CD4-positive, alpha-beta T cell treated with Interferon alpha-2 for 1 hour (primary cell): ENCODE measurements at regions not wholly inside any gene's neighbourhood (a gene's known extent, or its start where the extent isn't known, plus 50 kb on each side); places are given as distances from the start of the nearest gene placed in this dataset.

ENCODE experiments used
- DNase-seq, 2 donors: peaks; one replicate each; pipeline ENCODE4 v3.0.0-alpha.2; 2020 to 2022

- DNase-seq = no peak
Measured at GRCh38 chr1:81470275-81470674, 330.5 kb upstream of the ADGRL2 start.

DNA sequence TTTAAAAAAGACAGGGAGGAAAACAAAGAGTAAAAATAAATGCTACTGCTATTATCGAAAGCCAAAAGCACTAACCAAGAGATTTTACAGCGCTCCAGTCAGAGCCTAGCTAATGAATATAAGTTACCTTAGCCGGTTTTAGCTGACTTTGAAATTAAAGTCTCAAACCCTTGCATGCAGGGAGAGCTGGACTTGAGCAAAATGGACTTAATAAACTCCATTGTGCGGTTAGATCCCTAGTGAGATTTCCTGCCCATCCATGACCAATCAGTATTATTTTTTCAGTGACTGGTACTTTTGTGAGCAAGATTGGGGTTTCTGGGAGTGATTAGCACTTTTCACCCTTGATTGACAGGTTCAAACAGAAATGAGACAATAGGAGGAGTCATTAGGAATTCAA lies 333.4 kb upstream of the ADGRL2 start:
- no peak for DNase-seq

GRCh38 chr1:81466961-81467360 lies 333.8 kb upstream of the ADGRL2 start:
- DNase-seq = no peak

DNA sequence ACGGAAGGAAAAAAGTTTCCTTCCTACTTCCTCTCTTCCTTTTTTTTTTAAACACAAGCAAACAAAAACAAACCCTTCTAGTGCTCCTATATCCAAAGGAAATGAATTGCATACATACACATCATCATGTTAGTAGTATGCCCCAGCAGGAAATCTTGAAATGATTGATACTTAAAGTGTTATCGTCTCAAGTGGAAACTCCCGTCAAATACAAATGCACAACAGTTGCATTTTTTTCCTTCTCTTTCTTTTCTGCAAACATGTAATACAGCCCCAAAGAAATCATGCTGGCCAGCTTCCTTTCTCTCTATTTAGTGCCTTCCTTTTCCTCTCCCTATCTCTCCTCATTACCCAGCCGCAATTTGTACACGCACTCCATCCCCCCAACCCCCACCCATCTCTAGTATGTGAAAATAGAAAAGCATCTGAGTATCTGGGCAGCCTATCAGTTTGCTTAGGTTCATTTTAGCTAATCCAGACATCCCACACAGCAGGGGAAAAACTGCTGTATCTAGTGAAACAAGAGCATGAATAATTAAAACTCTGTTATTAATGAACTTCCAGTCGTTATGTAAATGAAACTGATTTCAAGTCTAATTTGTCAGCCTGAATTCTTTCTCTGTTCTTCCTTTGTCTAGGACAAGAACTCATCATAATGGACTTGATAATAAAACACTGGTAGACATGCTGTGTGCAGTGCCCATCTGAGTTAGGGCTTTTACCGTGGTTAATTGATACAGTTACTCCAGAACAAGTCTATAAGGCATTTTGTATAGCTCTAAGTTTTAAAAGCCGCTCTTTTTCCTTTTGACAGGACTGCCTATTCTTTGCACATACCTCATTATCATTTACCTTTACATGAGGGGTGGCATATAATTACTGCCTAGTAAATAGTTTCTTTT lies 336.5 kb upstream of the ADGRL2 start:
- DNase-seq = no peak

DNA sequence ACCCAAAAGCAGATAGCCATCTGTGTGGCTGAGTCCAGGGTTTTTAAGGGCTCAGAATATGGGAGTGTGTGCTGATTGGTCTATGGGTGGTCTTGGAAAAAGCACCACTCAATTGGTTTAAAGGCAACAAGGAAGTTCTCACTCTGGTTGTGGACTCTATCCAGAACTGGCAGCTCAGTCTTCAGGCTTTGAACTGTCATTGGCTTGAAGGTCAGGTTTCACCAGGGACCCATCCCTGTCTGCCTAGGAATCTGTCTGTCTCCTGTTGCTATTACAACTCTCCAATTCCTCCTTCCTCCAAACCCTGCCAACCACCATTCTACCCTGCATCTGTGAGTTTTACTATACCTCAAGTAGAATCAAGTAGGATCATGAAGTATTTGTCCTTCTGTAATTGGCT lies 341.7 kb upstream of the ADGRL2 start:
- DNase-seq = no peak

- DNase-seq = no peak
Measured at GRCh38 chr1:81458186-81458585, 342.5 kb upstream of the ADGRL2 start.

- no peak for DNase-seq
Measured at GRCh38 chr1:81455481-81455880, 345.3 kb upstream of the ADGRL2 start.

- no peak for DNase-seq
Measured at GRCh38 chr1:81453971-81454370, 346.8 kb upstream of the ADGRL2 start.

DNA sequence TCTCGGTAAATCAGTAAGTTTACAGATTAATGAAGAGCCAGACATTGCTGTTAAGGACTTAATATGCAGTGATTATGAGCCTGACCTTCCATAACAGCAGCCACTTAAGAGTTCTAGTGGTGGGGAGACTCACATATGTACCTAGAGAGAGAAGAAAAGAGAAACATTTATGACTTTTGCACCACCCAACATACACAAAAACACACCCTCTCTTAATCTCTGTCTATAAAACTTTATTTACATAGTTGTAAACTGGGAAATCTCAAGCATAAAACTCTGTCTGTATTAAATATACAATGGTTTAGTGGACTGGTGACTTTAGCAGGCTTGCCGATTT lies 347.4 kb upstream of the ADGRL2 start:
- no peak for DNase-seq

DNA sequence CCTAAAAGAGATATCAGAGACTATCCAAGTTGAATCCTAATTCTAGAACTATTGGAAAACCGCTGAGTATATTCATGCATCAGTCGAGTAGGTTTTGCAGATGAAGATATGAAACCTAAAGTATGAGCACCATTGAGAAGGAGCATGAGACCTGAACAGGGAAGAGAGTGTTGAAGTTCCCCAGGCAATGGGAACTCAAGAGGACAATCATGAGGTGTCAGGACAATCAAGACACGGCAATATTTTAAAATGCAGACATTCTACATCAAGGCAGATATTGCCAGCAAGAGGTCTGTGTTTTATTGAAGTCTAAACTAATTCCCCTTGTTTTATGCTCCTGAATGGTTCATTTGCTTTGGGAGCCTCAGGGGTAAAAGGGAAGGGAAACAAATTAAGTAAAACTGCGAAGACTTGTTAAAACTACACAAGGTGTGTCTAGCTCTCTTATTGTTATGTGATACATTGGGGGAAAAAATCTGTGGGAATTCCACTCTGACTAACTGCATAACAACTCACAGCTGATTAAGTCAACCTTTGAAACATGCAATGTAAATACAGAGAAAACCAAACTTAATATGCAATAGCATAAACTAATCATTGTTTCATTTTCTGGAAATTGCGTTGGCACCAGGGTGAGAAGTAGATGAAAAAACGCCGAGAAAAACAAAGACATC lies 347.9 kb upstream of the ADGRL2 start:
- DNase-seq = no peak

DNA sequence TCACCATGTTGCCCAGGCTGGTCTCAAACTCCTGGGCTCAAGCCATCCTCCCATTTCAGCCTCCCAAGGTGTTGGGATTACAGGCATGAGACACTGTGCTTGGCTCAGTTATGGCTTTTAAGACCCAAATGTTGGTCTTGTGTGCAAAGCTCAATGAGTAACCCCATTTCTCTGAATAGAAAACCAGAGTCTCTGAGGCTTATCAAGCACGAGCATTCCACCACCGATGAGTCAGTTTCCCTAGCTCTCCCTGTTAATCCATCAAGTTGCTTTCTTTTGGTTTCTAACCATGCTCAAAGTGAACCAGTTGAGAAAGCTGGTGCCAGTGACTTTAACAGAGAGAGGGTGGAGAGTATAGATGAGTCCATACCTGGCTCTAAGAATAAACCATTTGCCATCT lies 350.9 kb upstream of the ADGRL2 start:
- no peak for DNase-seq

DNA sequence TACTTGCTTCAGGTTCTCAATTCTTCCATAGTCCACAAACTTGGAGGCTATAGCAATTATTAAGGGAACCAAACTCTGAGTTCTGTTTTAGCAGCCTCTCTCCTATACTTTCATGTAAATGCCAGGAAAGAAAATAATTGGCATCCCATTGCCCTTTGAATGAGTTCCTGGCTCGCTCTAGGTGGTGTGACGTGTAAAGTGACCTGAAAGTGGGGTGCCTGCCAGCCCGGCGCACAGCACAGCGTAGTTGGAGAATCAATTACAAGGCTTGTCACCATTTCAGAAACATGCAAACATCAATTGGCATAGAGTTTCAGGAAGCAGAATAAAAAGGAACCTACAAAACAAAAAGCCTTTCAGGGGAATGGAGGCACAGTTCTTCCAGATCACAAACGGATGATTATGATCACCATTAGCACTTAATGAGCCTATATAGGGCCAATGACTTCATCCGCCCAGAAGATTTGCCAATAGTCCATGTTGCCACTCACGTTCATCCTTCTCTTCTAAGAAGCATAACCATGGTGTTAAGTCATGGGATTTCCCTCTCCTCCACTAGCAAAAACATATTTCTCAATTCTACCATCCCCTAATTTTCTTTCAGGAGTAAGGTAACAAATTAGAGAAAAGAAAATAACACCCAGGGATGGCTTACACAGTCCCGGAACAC lies 354.6 kb upstream of the ADGRL2 start:
- no peak for DNase-seq

DNA sequence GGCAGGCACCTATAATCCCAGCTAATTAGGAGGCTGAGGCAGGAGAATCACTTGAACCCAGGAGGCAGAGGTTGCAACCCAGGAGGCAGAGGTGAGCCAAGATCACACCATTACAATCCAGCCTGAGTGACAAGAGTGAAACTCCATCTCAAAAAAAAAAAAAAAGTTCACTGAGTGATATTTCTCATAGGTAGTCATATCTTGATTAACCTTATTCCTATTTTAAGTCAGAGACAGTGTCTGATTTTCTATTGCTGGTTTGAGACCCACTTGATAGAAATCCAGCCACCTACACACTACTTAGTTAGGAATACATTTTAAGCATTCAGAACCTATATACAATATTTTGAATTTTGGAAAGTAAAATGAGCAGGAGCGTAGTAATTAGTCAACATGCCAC lies 357.4 kb upstream of the ADGRL2 start:
- no peak for DNase-seq

DNA sequence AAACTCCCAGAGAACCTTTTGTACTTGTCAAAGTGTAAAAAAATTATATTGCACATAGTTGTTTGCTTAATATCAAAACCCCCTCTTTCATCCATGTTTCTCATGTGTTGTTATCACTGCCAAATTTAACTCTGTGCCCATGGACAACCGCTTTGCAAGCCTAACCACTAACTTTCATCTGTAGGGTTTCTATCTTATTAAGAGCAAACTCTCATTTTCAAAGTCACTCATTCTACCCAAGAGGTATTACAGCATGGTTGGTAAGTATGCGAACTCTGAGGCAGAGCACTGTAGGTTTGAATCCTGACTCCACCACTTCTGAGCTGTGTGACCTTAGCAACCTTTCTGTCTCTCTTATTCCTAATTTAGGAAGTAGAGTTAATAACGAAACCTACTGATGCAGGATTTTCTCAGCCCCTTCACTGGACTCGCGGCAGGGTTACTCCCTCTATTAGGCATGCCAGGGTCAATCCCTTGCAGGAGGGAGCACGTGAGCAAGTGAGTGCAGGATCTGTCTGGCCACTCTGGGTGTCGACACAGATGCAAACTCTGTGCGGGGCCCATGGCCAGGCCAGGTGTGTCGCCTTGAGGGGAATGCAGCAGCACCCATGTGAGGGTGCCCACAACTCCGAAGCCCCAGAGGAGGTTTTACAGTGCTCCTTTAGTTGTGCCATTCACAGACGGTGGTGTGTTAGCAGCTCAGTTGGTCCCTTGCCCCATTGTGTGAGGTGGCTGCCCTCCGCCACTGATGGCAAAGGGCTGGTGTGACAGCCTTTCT lies 361.5 kb upstream of the ADGRL2 start:
- no peak for DNase-seq

- DNase-seq = no peak
Measured at GRCh38 chr1:81437649-81438048, 363.1 kb upstream of the ADGRL2 start.

GRCh38 chr1:81437213-81437612 lies 363.5 kb upstream of the ADGRL2 start:
- DNase-seq = no peak

DNA sequence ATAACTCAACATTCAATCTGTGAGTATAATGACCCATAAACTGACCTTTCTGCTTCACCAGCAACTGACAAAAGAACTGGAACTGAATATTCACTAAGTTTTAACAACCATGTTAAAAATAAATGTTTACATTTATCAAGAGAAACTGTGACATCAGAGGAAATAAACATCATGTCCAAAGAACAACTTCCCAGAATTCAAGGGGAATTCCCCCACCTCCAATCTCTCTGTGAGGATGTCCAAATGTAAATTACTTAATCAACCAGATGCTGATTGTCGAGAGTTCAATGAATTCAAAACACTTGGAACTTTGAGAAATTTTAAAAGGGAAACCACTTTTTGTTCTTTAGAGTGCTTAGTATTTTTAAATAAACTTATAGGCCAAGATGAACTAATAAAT lies 365.6 kb upstream of the ADGRL2 start:
- DNase-seq = no peak

DNA sequence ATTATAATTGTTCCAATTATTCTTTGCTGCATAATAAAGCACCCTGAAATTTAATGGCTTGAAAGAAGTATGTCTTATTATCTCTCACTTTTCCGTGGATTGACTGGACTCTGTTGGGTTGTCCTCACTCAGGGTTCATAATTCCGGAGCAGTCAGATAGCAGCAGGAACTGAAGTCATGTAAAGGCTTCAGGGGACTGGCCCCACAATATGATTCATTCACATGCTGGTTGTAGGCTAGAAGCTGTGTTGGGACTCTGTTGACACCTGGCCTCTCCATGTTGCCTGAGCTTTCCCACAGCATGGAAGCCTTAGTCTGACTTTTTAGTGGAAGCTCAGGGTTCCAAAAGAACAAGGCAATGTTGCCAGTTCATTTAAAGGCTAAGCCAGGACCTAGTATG lies 367.1 kb upstream of the ADGRL2 start:
- DNase-seq = no peak

- DNase-seq = no peak
Measured at GRCh38 chr1:81432654-81433109, 368.1 kb upstream of the ADGRL2 start.

DNA sequence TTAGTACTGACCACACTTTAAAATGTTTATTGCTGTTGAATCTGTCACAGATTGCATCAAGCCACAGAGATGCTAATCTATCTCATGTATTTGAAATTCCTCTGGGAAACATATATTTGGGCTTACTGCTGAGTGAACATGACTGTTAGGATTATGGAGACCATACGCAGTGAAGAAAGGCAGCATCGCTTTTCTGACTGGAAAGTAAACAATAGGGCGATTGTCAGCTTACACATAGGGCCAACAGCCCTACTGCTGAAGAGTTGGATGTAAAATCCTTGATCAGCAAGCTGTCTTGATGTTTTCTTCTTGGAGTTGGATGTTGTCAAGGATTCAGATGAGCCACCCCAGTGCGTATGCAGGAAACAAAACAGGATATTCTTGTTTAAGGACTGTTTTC lies 368.7 kb upstream of the ADGRL2 start:
- no peak for DNase-seq

GRCh38 chr1:81431624-81432000 lies 369.1 kb upstream of the ADGRL2 start:
- no peak for DNase-seq

- DNase-seq = no peak
Measured at GRCh38 chr1:81430955-81431623, 369.6 kb upstream of the ADGRL2 start.
